ENCODE measurements at regions not wholly inside any gene's neighbourhood (a gene's known extent, or its start where the extent isn't known, plus 50 kb on each side); places are given as distances from the start of the nearest gene placed in this dataset.

DNA sequence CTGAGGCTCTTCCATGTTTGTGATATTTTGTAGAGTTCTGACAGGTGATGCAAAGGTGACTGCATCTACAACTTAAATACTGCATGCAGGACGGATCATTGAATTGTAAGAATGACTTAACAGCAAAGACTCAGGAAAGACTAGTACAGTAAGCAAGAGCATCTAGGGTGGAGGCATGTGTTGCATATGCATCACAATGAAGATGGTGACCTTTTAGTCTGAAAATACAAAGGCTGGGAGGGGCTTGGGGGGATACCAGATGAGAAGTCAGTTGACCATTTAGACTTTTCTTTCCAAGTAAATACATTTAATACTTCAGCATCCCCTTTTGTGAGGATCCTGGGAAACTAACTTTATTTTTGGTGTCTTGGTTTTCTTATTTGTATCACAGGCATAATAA, 145.5 kb downstream of the NUF2 start:
- Histone ChIP-seq H2AFZ (ENCODE audit: low read depth, low read length, poor library complexity, severe bottlenecking) (no peak overlapping the region), H3K27me3 (ENCODE audit: insufficient read depth, low read length) (no peaks in the 10 kb centered on the region), H3K27ac (ENCODE audit: low read depth, low read length) (no peak overlapping the region), H3K79me2 (ENCODE audit: insufficient read depth, low read length) (no peaks in the 10 kb centered on the region), H3K4me1 (ENCODE audit: control insufficient read depth in 1 of 2, insufficient read depth in 2 of 2, low read length in 2 of 2) (no peaks in the 10 kb centered on the region), H3K36me3 (ENCODE audit: control insufficient read depth in 1 of 2, insufficient read depth in 2 of 2, low read length in 2 of 2) (no peaks in the 10 kb centered on the region), H3K4me2 (ENCODE audit: low read length) (no peak overlapping the region), H3K9me2 (ENCODE audit: insufficient read depth) (no peaks in the 10 kb centered on the region), H3K9me3 (ENCODE audit: control insufficient read depth in 1 of 2, insufficient read depth in 1 of 2, low read depth in 1 of 2, low read length in 2 of 2) (no peaks in the 10 kb centered on the region), H4K20me1 (ENCODE audit: insufficient read depth) (no peaks in the 10 kb centered on the region), H3K9ac (ENCODE audit: low read length) (no peak overlapping the region), H3K4me3 (replicated peaks in 1 of 2; ENCODE audit: low read depth in 1 of 2, low read length in 2 of 2) (no peak overlapping the region)
- no peak for ATAC-seq
- POLR2A ChIA-PET = no interaction called here
- no TSS peak for BruUV-seq (replicated peaks)
- CTCF ChIA-PET = no interaction called here
- intact Hi-C loops (cut with micrococcal nuclease) = no loop called here
- TF ChIP-seq SRF (IDR thresholded peaks at IDR 0.05; ENCODE audit: low read depth) = no peak
- TF ChIP-seq ZFX (IDR thresholded peaks at IDR 0.05) = no peak
- no peak for TF ChIP-seq CEBPB (IDR thresholded peaks at IDR 0.05; ENCODE audit: low read depth)
- no peak for TF ChIP-seq POLR2A (IDR thresholded peaks at IDR 0.05; ENCODE audit: borderline replicate concordance, extremely low read depth, insufficient read depth, insufficient read length)
- TF ChIP-seq TCF7L2 (IDR thresholded peaks at IDR 0.05; ENCODE audit: borderline replicate concordance, extremely low read depth, insufficient read depth, insufficient read length) = no peak
- RAD21 ChIA-PET (ENCODE audit: low non-redundant PET in 1 of 2, low total read pairs in 2 of 2, uncharacterized antibody in 2 of 2, unreplicated experiment in 2 of 2) = no interaction called here
- no peak for DNase-seq (ENCODE audit: low read depth, low spot score)

DNA sequence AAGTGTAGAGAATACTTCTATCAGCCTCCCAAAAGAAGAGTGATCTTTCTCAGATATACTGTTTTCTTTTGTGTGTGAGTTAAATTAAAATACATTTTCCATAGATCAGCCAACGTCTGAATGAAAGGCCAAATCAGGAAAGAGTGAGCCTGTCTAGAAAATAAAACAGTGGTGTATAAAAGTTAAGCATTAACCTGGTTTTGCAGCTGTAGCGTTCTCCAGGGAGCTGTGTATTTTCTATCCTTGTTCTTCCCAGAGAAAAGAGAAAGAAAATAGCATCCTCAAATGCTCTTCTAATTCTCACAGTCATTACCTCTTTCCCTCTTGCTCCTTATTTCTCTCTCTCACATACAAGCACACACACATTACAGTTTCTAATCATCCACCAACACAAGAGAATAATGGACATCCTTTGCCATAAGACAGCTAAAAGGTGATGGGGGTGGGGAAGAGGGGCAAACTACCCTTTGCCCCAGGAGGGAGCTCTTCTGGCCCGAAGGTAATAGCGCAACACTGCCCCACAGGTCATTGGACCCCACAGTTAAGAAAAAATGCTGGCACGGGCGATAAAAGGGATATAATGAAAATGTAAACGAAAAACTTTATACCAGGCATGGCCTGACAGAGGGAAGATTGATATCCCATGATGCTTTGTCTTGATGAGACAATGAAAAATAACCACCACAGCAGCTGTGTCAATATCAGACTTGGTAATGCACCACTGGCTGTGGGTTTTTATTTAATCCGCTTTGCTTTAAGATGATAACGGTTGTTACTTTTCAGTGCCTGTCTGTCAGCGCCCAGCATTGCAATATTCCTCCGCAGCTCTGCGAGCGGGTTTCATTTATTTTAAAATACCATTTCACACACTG, 150.3 kb downstream of the NUF2 start:
- H3K4me2 ChIP-seq (ENCODE audit: low read length) = no peak overlapping the region
- H3K4me3 ChIP-seq (replicated peaks in 1 of 2; ENCODE audit: low read depth in 1 of 2, low read length in 2 of 2) = no peak overlapping the region
- no peaks in the 10 kb centered on the region for H4K20me1 ChIP-seq (ENCODE audit: insufficient read depth)
- no peaks in the 10 kb centered on the region for H3K4me1 ChIP-seq (ENCODE audit: control insufficient read depth in 1 of 2, insufficient read depth in 2 of 2, low read length in 2 of 2)
- H3K36me3 ChIP-seq (ENCODE audit: control insufficient read depth in 1 of 2, insufficient read depth in 2 of 2, low read length in 2 of 2) = no peaks in the 10 kb centered on the region
- H3K27me3 ChIP-seq (ENCODE audit: insufficient read depth, low read length) = no peaks in the 10 kb centered on the region
- no peak overlapping the region for H3K27ac ChIP-seq (ENCODE audit: low read depth, low read length)
- TF ChIP-seq ZFX (IDR thresholded peaks at IDR 0.05) (no peak), POLR2A (IDR thresholded peaks at IDR 0.05; ENCODE audit: borderline replicate concordance, extremely low read depth, insufficient read depth, insufficient read length) (no peak), MAX (IDR thresholded peaks at IDR 0.05) (no peak), EGR1 (IDR thresholded peaks at IDR 0.05; ENCODE audit: low read depth) (no peak), SRF (IDR thresholded peaks at IDR 0.05; ENCODE audit: low read depth) (no peak), FOSL1 (IDR thresholded peaks at IDR 0.05; ENCODE audit: low read depth) (no peak), EZH2phosphoT487 (IDR thresholded peaks at IDR 0.05; ENCODE audit: borderline replicate concordance) (no peak), CTCF (IDR thresholded peaks at IDR 0.05 in 2 of 3, conservative IDR thresholded peaks at IDR 0.05 in 1 of 3; ENCODE audit: borderline replicate concordance in 1 of 3, insufficient read depth in 1 of 3, low read depth in 2 of 3, low read length in 2 of 3) (no peak), SIN3A (IDR thresholded peaks at IDR 0.05; ENCODE audit: low read depth) (no peak)
- intact Hi-C loops (cut with micrococcal nuclease) = no loop called here
- ChIA-PET CTCF (no interaction called here), RAD21 (ENCODE audit: low non-redundant PET in 1 of 2, low total read pairs in 2 of 2, uncharacterized antibody in 2 of 2, unreplicated experiment in 2 of 2) (no interaction called here), POLR2A (no interaction called here)
- no TSS peak for BruUV-seq (replicated peaks)
- no peaks in the 10 kb centered on the region for H3K9me3 ChIP-seq (ENCODE audit: control insufficient read depth in 1 of 2, insufficient read depth in 1 of 2, low read depth in 1 of 2, low read length in 2 of 2)
- no peak overlapping the region for H3K9ac ChIP-seq (ENCODE audit: low read length)
- ATAC-seq (no peak), DNase-seq (ENCODE audit: low read depth, low spot score) (no peak)
- no peaks in the 10 kb centered on the region for H3K9me2 ChIP-seq (ENCODE audit: insufficient read depth)
- H2AFZ ChIP-seq (ENCODE audit: low read depth, low read length, poor library complexity, severe bottlenecking) = no peak overlapping the region
- H3K79me2 ChIP-seq (ENCODE audit: insufficient read depth, low read length) = no peaks in the 10 kb centered on the region

Measured in HCT116 (cell line).